SK-N-SH (cell line): ENCODE measurements at regions not wholly inside any gene's neighbourhood (a gene's known extent, or its start where the extent isn't known, plus 50 kb on each side); places are given as distances from the start of the nearest gene placed in this dataset.

Experiments used
- CTCF ChIA-PET: fragments of 300-600, 350-600 bp; formaldehyde crosslinking; extraction: SDS; loops from one replicate; lab custom pipeline; 2021; lab: Yijun Ruan, JAX
- POLR2A ChIA-PET: fragments of 350-600 bp; sonication (Branson Sonifier 250); formaldehyde crosslinking; extraction: SDS; loops from one replicate; lab custom pipeline; 2020; ENCODE audit warnings: antibody characterized with exemption, inconsistent platforms; lab: Yijun Ruan, JAX
- DNase-seq: peaks from one replicate; pipeline ENCODE4 v3.0.0; 2012
- H2AFZ ChIP-seq: fragments of 200-600 bp; sonication (generic); 2 replicates; pipeline ENCODE4 v1.8.1; 2016; ENCODE audit warnings: antibody characterized with exemption, mild to moderate bottlenecking, low read depth
- H3F3A ChIP-seq: fragments of 200-600 bp; sonication (generic); replicated peaks from 2 replicates; pipeline ENCODE3; 2016; ENCODE audit warnings: antibody characterized with exemption, mild to moderate bottlenecking; ENCODE audit not compliant: insufficient read depth
- H3K27ac ChIP-seq, 2 experiments: fragments of 200-500 bp in 1 of 2; fragments of 200-600 bp in 1 of 2; sonication (Bioruptor generic) in 1 of 2; sonication (generic), shearing (Covaris generic) in 1 of 2; 2 replicates each; pipeline versions ENCODE4 v1.5.1 to v1.6.1; 2014 to 2016; ENCODE audit warnings: low read depth in 2 of 2, inconsistent platforms in 1 of 2, low read length in 1 of 2, mild to moderate bottlenecking in 1 of 2, mixed read lengths in 1 of 2
- H3K27me3 ChIP-seq: fragments of 200-600 bp; sonication (generic), shearing (Covaris generic); 2 replicates; pipeline ENCODE4 v1.6.1; 2016; ENCODE audit warnings: mixed run types; ENCODE audit not compliant: insufficient read depth
- H3K36me3 ChIP-seq, 2 experiments: fragments of 200-500 bp in 1 of 2; fragments of 200-600 bp in 1 of 2; sonication (Bioruptor generic) in 1 of 2; sonication (generic) in 1 of 2; replicated peaks in 1 of 2; 2 replicates each; pipeline versions ENCODE3 to v1.5.1; 2014 to 2016; ENCODE audit warnings: low read length in 1 of 2, mild to moderate bottlenecking in 1 of 2; ENCODE audit not compliant: insufficient read depth in 2 of 2, control insufficient read depth in 1 of 2
- H3K4me1 ChIP-seq, 2 experiments: fragments of 200-500 bp in 1 of 2; fragments of 200-600 bp in 1 of 2; sonication (Bioruptor generic) in 1 of 2; sonication (generic), shearing (Covaris generic) in 1 of 2; 2 replicates each; pipeline versions ENCODE4 v1.5.1 to v1.6.1; 2014 to 2016; ENCODE audit warnings: low read depth in 1 of 2, low read length in 1 of 2, mixed run types in 1 of 2; ENCODE audit not compliant: insufficient read depth in 2 of 2, control insufficient read depth in 1 of 2
- H3K4me2 ChIP-seq: fragments of 200-600 bp; sonication (generic), shearing (Covaris generic); 2 replicates; pipeline ENCODE4 v1.6.1; 2017; ENCODE audit warnings: mixed run types
- H3K4me3 ChIP-seq, 2 experiments: fragments of 200-500 bp in 1 of 2; fragments of 200-600 bp in 1 of 2; sonication (Bioruptor generic) in 1 of 2; sonication (generic), shearing (Covaris generic) in 1 of 2; 2 replicates each; pipeline versions ENCODE4 v1.5.1 to v1.8.1; 2014 to 2016; ENCODE audit warnings: low read depth in 2 of 2, inconsistent platforms in 1 of 2, low read length in 1 of 2, mild to moderate bottlenecking in 1 of 2, mixed read lengths in 1 of 2, moderate library complexity in 1 of 2
- H3K79me2 ChIP-seq: fragments of 200-600 bp; sonication (generic); 2 replicates; pipeline ENCODE4 v1.8.1; 2017; ENCODE audit warnings: mild to moderate bottlenecking; ENCODE audit not compliant: insufficient read depth
- H3K9ac ChIP-seq: fragments of 200-600 bp; sonication (generic); 2 replicates; pipeline ENCODE4 v1.6.1; 2017; ENCODE audit warnings: mixed run types
- H3K9me2 ChIP-seq: fragments of 200-600 bp; sonication (generic); 2 replicates; pipeline ENCODE4 v1.6.1; 2017; ENCODE audit warnings: mixed run types
- H3K9me3 ChIP-seq: fragments of 200-600 bp; sonication (generic); 2 replicates; pipeline ENCODE4 v1.6.1; 2017; ENCODE audit warnings: mixed run types, mild to moderate bottlenecking, moderate library complexity
- H4K20me1 ChIP-seq: fragments of 200-600 bp; sonication (generic); 2 replicates; pipeline ENCODE4 v1.6.1; 2017; ENCODE audit warnings: mild to moderate bottlenecking, mixed run types; ENCODE audit not compliant: insufficient read depth
- ELF1 ChIP-seq: IDR thresholded peaks from 2 replicates; pipeline ENCODE4 v1.4.0; 2012
- EP300 ChIP-seq, 2 experiments: IDR thresholded peaks; 2 replicates each; pipeline versions ENCODE4 v1.4.0 to v1.6.1; 2012; ENCODE audit warnings: borderline replicate concordance in 1 of 2, low read depth in 1 of 2, low read length in 1 of 2
- EZH2phosphoT487 ChIP-seq: fragments of 200-600 bp; sonication (generic); IDR thresholded peaks from 2 replicates; pipeline ENCODE4 v1.6.1; 2017; ENCODE audit warnings: low read depth, mixed run types, mild to moderate bottlenecking, antibody characterized with exemption, moderate library complexity, borderline replicate concordance
- FOSL2 ChIP-seq: IDR thresholded peaks from 2 replicates; pipeline ENCODE4 v1.4.0; 2012; ENCODE audit warnings: low read depth, mild to moderate bottlenecking, moderate library complexity, borderline replicate concordance
- GABPA ChIP-seq: IDR thresholded peaks from 2 replicates; pipeline ENCODE4 v1.4.0; 2012; ENCODE audit warnings: low read depth, mild to moderate bottlenecking
- IRF3 ChIP-seq: fragments of 150-350 bp; IDR thresholded peaks from 2 replicates; pipeline ENCODE4 v1.6.1; 2016; ENCODE audit warnings: mild to moderate bottlenecking, low read depth, low read length
- MEF2A ChIP-seq: IDR thresholded peaks from 2 replicates; pipeline ENCODE4 v1.4.0; 2012; ENCODE audit warnings: low read depth, borderline replicate concordance
- NFIC ChIP-seq: IDR thresholded peaks from 2 replicates; pipeline ENCODE4 v1.4.0; 2012; ENCODE audit warnings: borderline replicate concordance
- PBX3 ChIP-seq: IDR thresholded peaks from 2 replicates; pipeline ENCODE4; 2012
- SIN3A ChIP-seq: IDR thresholded peaks from 2 replicates; pipeline ENCODE4 v1.6.1; 2012; ENCODE audit warnings: low read depth, mild to moderate bottlenecking, low read length, moderate library complexity, borderline replicate concordance
- TEAD4 ChIP-seq: IDR thresholded peaks from 2 replicates; pipeline ENCODE4 v1.4.0; 2012; ENCODE audit warnings: mild to moderate bottlenecking, borderline replicate concordance; ENCODE audit not compliant: insufficient read depth
- WGBS: methylation state at CpG from one replicate; pipeline ENCODE4 v1.1.6; 2017; ENCODE audit warnings: low lambda C conversion rate; 5-methylcytosine and 5-hydroxymethylcytosine counted together
- TF ChIP-seq, protein P1 (sequence below): IDR thresholded peaks from 2 replicates; pipeline ENCODE4 v1.4.0; 2012; ENCODE audit warnings: low read depth
- TF ChIP-seq, protein P2 (sequence below): IDR thresholded peaks from 2 replicates; pipeline ENCODE4 v1.6.1; 2012; ENCODE audit warnings: mild to moderate bottlenecking, low read depth, low read length, moderate library complexity
- TF ChIP-seq, protein P3 (sequence below): IDR thresholded peaks from 2 replicates; pipeline ENCODE4 v1.4.0; 2012; ENCODE audit warnings: low read depth, borderline replicate concordance

- Histone ChIP-seq H3K9ac (no peak overlapping the region), H3K27me3 (no peaks in the 10 kb centered on the region), H3K9me2 (no peaks in the 10 kb centered on the region), H3K9me3 (no peaks in the 10 kb centered on the region), H3K4me2 (no peak overlapping the region), H2AFZ (no peak overlapping the region), H3K4me3 (no peak overlapping the region), H3K36me3 (no peaks in the 10 kb centered on the region), H3K79me2 (no peaks in the 10 kb centered on the region), H3F3A (peaks cover 5% of the 10 kb centered on the region), H4K20me1 (no peaks in the 10 kb centered on the region), H3K27ac (no peak overlapping the region), H3K4me1 (peaks cover 8 to 18% of the 10 kb centered on the region in 2 experiments; a peak in 3 of 4 replicates)
- POLR2A ChIA-PET, result no interaction called here
- 95% methylated on average over 2 of the region's 2 CpGs for WGBS
- no peak for DNase-seq
- CTCF ChIA-PET, result interaction anchor here (1.6 kb wide), 1 partner anchor 14 kb away, joined by 5 read pairs; no protein-coding TSS in a partner anchor
- TF ChIP-seq TEAD4, result no peak
- TF ChIP-seq, protein P1, sequence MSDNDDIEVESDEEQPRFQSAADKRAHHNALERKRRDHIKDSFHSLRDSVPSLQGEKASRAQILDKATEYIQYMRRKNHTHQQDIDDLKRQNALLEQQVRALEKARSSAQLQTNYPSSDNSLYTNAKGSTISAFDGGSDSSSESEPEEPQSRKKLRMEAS, result no peak
- no peak for TF ChIP-seq ELF1
- TF ChIP-seq EP300 (IDR thresholded peaks at IDR 0.05; ENCODE audit: borderline replicate concordance in 1 of 2, low read depth in 1 of 2, low read length in 1 of 2), result no peak
- TF ChIP-seq IRF3, result no peak
- TF ChIP-seq, protein P2, sequence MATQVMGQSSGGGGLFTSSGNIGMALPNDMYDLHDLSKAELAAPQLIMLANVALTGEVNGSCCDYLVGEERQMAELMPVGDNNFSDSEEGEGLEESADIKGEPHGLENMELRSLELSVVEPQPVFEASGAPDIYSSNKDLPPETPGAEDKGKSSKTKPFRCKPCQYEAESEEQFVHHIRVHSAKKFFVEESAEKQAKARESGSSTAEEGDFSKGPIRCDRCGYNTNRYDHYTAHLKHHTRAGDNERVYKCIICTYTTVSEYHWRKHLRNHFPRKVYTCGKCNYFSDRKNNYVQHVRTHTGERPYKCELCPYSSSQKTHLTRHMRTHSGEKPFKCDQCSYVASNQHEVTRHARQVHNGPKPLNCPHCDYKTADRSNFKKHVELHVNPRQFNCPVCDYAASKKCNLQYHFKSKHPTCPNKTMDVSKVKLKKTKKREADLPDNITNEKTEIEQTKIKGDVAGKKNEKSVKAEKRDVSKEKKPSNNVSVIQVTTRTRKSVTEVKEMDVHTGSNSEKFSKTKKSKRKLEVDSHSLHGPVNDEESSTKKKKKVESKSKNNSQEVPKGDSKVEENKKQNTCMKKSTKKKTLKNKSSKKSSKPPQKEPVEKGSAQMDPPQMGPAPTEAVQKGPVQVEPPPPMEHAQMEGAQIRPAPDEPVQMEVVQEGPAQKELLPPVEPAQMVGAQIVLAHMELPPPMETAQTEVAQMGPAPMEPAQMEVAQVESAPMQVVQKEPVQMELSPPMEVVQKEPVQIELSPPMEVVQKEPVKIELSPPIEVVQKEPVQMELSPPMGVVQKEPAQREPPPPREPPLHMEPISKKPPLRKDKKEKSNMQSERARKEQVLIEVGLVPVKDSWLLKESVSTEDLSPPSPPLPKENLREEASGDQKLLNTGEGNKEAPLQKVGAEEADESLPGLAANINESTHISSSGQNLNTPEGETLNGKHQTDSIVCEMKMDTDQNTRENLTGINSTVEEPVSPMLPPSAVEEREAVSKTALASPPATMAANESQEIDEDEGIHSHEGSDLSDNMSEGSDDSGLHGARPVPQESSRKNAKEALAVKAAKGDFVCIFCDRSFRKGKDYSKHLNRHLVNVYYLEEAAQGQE, result no peak
- no peak for TF ChIP-seq FOSL2
- TF ChIP-seq SIN3A, result no peak
- no peak for TF ChIP-seq EZH2phosphoT487
- no peak for TF ChIP-seq MEF2A
- TF ChIP-seq NFIC, result no peak
- TF ChIP-seq, protein P3, sequence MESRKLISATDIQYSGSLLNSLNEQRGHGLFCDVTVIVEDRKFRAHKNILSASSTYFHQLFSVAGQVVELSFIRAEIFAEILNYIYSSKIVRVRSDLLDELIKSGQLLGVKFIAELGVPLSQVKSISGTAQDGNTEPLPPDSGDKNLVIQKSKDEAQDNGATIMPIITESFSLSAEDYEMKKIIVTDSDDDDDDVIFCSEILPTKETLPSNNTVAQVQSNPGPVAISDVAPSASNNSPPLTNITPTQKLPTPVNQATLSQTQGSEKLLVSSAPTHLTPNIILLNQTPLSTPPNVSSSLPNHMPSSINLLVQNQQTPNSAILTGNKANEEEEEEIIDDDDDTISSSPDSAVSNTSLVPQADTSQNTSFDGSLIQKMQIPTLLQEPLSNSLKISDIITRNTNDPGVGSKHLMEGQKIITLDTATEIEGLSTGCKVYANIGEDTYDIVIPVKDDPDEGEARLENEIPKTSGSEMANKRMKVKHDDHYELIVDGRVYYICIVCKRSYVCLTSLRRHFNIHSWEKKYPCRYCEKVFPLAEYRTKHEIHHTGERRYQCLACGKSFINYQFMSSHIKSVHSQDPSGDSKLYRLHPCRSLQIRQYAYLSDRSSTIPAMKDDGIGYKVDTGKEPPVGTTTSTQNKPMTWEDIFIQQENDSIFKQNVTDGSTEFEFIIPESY, result no peak
- TF ChIP-seq PBX3, result no peak
- no peak for TF ChIP-seq GABPA
Measured at GRCh38 chr2:70036290-70036689, 51.0 kb upstream of the PCBP1 start.
